Stimulated activated naive CD8-positive, alpha-beta T cell treated with anti-CD3 and anti-CD28 coated beads, Interleukin-15, Interleukin-2, amounts not matched to agents 100 ng/mL and 50 ng/mL, for 24 hours (primary cell): ENCODE measurements at regions not wholly inside any gene's neighbourhood (a gene's known extent, or its start where the extent isn't known, plus 50 kb on each side); places are given as distances from the start of the nearest gene placed in this dataset.
"Not testable (repeated sequence)": the region's sequence is repeated elsewhere in the genome, so short reads cannot be mapped to it uniquely, and the experiment has no call there.

Source experiments
- H3K27ac Mint-ChIP-seq: one replicate; pipeline ENCODE4 v1.8.0; 2021; ENCODE audit warnings: mild to moderate bottlenecking, mixed read lengths
- H3K27me3 Mint-ChIP-seq: one replicate; pipeline ENCODE4 v1.8.0; 2021; ENCODE audit warnings: mixed read lengths
- H3K36me3 Mint-ChIP-seq: one replicate; pipeline ENCODE4 v1.8.0; 2021; ENCODE audit warnings: low read depth, mixed read lengths
- H3K4me1 Mint-ChIP-seq: one replicate; pipeline ENCODE4 v1.8.0; 2021; ENCODE audit warnings: low read depth, mixed read lengths
- H3K4me3 Mint-ChIP-seq: one replicate; pipeline ENCODE4 v1.8.0; 2021; ENCODE audit warnings: mild to moderate bottlenecking, mixed read lengths
- H3K9me3 Mint-ChIP-seq: one replicate; pipeline ENCODE4 v1.8.0; 2021; ENCODE audit warnings: mixed read lengths

GRCh38 chr10:113501031-113501430 lies 51.8 kb upstream of the HABP2 start:
- not testable (repeated sequence) for H3K36me3 Mint-ChIP-seq, H3K27me3 Mint-ChIP-seq, H3K4me3 Mint-ChIP-seq, H3K4me1 Mint-ChIP-seq, H3K9me3 Mint-ChIP-seq, H3K27ac Mint-ChIP-seq
